Activated T-cell treated with anti-CD3 and anti-CD28 coated beads for 24 hours (primary cell): ENCODE measurements at regions not wholly inside any gene's neighbourhood (a gene's known extent, or its start where the extent isn't known, plus 50 kb on each side); places are given as distances from the start of the nearest gene placed in this dataset.
"Not testable (repeated sequence)": the region's sequence is repeated elsewhere in the genome, so short reads cannot be mapped to it uniquely, and the experiment has no call there.

Experiments
- DNase-seq: peaks from one replicate; pipeline ENCODE4 v3.0.0-alpha.2; 2020; ENCODE audit warnings: low read depth

DNA sequence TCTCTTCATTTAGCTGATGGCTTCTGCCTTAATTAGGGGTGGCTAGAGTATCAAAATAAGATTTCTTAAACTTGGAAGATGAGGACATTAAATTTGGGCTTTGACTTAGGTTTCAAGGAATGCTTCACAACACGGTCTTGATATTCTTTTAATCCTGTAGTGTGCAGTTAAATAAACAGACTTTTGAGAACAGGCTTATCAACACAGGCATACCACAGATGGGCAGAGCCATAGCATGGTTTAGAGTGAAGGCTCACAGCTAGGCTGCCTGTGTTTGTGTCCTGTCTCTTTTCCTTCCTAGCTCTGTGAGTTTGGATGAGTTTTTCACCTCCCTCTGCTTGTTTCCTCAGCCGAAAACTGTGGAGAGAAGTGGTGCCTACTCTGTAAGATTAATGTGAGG, 102.3 kb upstream of the IPO9 start:
- no peak for DNase-seq

DNA sequence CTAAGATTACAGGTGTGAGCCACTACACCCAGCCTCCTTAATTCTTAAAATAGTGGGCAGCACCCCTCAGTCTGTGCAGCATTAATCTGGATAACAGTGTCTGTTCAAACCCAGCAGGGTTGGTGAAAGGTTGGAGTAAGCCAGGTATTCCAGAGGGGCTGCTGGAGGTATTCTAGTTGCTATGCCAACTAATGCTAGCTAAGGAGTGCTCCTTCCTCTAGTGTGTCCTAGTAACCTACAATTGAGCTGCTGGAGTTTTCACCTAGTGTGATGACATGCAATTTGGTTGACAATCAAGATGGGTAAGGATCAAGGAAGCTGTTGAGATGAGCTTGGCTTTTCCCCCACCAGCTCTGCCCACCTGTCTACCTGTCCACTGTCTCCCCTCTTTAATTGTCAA, 100.2 kb upstream of the IPO9 start:
- DNase-seq = no peak

DNA sequence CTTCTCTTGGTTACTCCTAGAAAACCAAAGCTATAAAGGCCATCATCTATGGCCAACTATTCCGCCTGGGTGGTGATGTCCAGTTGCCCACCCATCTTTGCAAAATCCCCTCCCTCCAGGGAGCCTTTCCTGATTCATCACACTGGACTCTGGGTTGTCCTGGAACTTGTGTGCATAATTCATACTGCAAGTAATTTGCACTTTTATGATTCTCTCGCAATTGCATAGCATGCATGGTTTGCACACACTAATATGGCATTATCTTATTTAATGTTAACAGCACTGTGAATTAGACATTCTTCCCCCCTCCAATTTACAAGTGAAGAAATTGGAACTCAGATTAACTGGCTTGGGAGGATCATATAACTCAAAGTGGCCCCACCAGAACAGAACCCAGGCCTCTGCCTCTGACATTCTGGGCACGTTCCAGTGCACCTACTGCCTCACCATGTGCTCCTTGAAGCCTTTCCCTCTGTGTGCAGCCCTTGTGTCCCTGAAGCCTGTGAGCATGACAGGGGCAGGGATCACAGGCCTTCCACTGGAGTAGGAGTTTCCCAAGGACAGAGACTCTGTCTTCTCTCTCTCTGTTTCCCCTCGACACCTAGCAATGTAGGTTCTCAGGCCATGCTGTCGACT, 98.9 kb upstream of the IPO9 start:
- no peak for DNase-seq

DNA sequence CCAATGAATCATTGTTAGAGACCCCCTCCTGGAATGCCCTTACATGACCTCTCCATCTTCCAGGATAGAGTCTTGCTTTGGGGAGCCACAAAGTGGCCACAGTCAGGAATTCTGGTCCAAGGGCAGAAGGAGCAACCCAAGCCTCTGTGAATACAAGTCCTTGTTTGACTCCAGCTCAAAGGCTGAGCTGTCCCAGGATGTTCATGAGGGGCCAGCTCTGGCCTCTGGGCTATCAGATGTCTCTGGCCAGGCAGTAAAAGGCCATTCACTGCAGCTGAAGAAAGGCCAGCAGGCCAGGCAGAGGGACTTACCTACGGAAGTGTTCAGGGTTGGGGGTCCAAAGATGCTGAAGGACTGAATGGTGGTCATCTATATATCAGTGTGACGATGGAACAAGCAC, 98.3 kb upstream of the IPO9 start:
- DNase-seq = no peak

DNA sequence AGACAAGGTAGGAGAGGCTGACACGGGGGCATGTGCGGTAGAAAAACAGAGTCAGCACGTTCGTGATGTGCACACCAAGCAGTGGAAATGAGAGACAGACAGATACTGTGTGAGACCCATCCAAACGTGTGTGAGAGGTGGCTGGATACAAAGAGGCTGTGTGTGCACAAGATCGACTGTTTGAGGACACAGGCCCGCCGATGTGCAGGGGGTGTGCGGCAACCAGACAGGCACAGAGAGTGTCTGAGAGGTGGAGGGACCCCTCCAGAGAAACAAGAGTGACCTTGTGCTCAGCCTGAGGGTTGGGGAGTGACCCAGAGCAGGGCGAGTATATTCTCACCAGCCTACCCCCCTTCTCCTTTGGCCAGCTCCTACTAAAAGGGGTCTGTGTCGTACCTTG, 97.8 kb upstream of the IPO9 start:
- DNase-seq = no peak

DNA sequence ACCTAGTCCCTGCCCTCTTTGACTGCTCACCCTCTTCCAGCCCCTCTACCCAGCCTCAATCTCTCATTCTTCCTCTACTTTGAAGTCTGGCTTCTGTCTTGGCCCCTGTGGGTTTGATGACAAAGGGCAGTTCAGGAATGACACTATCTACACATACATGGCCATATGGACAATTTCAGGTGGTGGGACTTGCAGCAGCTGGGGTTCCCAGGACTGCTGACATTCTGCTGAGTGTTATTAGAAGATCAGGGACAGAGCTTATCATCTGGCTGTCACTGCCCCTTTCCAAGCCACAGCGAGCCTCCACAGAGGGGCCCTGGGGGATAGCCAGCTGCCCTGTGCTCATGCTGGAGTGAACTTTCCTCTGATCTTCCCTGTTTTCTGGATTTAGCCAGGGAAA, 97.4 kb upstream of the IPO9 start:
- DNase-seq = no peak

DNA sequence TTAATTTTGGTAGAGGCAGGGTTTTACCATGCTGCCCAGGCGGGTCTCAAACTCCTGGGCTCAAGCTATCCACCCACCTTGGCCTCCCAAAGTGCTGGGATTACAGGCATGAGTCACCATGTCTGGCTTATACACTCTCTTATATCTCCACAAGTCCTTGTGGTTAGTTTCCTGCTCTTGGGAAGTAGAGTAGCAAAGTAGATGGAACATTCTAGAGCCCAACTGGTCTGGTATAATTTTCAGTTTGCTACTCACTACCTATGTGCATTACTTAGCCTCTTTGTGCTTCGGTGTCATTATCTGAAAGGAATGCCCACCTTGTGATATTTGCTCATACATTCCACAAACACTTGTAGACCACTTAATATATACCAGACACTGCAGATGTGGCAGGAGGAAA, 96.6 kb upstream of the IPO9 start:
- DNase-seq = no peak

DNA sequence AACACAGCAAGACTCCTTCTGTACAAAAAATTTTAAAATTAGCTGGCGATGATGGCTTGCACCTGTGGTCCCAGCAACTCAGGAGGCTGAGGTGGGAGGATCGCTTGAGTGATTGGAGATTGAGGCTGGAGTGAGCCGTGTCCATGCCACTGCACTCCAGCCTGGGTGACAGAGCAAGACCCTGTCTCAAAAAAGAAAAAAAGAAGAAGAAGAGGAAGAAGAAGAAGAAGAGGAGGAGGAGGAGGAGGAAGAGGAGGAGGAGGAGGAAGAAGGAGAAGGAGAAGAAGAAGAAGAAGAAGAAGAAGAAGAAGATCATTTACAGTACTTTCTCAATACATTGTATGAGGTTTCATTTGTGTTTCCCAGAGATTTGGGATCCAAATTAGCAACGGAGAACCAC, 94.7 kb upstream of the IPO9 start:
- not testable (repeated sequence) for DNase-seq

DNA sequence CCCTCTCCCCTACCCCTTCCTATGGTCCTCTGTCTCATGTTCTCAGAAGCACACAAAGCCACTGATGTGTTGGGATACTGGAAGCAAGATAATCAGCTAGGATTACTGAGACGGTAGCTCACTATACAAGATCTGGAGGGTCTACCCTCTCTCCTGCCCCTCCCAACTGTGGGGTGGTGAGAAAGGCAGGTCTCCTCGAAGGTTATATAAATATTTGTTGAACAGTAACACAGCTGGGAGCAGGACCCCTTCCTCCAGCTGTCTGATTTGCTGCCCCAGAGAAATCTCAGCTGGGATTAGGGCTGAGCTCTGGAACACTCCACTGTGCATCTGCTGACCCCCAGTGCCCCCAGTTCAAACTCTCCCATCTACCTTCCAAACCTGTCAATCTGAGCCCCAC, 94.2 kb upstream of the IPO9 start:
- DNase-seq = no peak

DNA sequence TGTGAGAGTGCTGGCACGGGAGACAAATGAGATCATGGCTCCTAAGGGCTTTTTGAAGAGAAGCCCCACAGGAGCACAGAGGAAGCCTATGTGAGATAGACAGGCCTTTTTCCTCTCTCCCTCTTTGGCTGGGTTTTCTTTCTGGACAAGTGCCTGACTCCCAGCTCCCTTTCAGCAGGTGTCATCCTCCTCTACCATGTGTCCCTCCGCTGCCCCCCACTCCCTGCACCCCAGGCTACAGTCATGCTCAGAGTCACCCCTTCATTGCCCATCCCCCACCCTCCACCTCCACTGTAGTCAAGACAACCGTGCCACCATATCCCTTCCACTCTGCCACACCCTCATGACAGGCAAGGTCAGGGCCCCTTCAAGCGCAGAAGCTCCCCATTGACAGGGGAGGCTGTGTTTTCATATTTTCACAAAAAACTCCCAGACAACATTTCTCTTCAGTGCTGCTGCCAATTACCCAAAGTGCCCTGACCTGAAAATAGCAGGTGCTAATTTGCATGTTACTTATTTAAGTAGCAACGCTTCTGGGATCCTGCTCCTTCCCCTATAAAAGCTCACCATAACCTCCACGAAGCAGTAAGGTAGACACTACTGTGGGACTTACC, 92.1 kb upstream of the IPO9 start:
- no peak for DNase-seq

DNA sequence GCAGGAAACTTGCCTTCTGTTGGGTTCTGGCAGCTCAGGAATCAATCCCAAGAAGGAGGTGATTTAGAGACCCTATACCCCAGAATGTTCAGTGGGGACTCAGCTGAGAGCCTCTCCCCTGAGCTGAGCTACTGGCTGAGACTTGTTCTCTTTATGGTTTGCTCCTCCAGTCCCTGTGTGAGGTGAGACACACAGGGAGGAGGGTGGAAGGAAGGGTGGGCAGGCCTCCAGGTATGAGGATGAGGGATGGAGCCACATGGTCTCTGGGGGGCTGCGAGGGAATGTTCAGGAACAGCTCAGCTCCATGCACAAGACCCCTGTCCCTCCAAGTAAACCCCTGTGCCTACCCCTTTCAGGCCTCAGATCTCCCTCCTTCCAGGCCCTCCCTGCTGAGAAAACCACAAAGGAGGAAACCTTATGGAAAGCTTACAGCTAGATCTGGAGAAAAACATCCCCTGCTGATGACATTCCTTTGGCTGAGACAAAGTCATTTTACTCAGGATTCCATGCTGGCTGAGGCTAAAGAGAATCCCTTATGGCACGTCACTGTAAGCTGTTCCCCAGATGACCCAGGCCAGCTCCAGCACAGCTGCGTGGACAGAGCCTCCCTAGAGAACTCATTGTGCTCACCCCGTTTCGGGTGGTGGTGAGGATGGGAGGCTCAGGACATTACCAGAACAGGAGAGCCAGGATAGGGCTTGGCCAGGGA, 91.5 kb upstream of the IPO9 start:
- DNase-seq = no peak

DNA sequence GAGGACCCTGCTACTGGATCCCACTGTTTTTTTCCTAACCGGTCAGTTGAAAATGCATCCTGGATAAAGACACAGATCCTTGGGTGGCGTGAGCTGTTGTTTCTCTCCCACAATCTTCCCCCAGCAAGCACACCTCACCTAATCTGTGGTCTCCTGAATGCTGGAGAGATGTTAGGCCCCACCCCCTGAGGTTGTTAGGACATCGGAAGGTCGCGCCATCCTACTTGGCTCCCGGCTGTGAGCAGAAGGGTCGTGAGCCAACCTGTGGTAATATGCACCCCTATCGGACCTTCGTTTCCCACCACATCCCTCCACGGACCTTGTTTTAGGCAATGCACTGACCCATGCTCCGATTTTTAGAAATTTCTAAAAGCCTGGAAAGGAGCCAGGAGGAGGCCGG, 89.9 kb upstream of the IPO9 start:
- no peak for DNase-seq

DNA sequence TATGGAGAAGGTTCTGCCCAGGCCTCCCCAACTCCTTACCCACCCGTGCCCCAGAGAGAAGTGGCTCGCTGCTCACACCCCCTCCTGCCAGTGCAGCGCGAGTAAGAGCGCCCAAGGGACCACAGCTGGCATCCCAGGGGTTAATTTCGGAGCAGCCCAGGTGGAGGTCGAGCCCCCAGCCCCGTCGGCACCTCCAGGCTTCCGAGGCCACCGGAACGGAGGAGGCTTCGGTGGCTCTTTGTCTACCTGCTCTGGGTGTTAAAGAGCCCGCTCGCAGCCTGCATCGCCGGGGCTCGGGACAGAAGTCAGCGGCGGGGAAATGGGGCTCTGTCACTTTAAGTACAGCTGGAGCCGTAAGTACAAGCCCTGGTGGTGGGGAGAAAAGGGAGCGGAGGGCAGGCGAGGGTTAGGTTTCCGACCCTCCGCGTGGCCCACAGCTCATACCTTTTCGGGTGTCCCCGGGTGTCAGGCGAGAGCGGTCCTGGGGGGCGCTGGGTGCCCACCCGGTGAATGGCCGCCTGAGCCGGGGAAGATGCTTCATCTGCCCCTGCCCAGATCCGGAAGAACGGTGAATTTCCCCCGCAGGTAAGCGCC, 89.4 kb upstream of the IPO9 start:
- DNase-seq = peak; percentile 42

DNA sequence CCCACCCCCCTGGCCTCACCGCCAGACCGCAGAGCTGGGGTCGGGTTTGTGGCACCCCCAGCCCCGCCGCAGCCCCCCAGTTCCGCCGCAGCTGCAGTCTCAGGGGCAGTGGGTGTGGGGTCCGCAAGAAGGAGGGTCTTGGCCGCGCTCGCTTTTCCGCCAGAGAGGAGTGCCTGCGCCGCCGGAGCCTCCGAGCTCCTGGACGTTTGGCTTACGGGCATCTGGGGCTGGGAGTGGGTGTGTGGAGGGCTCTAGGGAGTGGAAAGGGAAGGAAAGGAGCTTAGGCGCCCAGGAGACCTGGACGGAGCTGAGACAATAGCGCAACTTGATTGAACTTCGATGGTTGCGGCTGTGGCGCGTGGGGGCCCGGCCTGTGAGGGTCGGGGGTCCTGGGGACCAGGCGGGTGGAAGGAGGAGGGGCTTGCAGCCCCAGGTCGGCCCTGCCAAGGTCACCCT, 88.8 kb upstream of the IPO9 start:
- no peak for DNase-seq

DNA sequence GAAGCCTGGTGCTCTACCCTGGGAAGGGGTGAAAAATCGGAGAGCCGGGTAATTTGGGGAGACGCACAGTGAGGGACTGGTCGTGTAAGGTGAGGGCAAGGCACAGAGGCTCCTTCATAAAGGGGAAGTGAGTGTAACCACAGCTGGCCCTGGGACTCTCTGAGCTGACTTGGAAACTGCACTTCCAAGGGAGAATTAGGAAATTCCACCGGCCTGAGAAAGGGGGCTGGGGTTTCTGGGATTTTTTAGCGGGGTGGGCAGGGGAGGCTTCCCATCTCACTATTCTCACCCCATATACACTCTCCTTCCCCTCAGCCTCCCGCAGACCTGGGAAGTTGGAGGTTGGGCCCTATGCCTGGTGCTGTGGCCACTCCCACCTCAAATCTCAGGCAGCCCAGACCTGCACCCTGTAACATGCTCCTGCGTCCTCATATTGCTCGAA, 88.3 kb upstream of the IPO9 start:
- no peak for DNase-seq

DNA sequence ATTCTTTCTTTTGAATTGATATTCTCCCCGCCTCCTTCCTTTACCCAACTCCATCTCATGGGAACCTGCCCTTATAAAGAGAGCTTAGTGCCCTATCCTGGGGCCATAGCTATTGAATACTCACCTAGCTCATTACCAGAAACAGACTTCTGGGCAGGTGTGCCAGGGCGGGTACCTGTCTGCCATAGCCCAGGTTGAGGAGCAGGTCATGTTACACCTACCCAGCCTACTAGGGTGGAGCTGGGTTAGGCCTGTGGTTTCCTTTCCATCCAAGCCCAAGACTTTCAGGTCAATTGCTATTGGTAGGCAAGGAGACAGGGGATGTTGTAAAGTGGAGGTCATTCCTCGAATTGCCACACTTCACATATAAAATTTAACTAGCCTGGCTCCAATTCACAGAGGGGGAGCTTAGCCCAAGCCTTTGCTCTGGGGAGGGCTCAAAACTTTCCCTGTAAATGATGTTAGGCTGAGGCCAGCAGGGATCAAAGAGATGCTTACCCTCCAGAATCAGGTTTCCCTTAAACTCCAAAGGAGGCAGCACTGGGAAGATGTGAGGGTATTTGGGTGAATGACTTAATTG, 87.1 kb upstream of the IPO9 start:
- no peak for DNase-seq

DNA sequence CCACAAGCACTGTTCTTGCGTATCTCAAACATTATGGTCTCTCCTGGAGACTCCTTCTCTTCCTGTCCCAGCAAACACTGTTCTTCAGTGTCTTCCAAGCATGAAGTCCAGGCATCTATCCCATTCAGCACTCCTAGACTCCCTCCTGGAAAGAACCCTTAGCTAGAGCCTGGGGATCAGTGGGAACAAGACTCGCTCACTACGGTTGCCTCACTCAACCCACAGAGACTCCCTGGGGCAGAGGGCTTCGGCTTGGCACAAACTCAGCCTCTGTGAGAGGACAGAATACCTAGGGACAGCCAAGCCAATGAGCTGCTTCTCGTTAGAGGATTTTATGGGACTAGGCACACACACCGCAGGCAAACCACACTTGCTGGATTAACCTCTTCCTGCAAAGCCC, 86.5 kb upstream of the IPO9 start:
- DNase-seq = no peak

DNA sequence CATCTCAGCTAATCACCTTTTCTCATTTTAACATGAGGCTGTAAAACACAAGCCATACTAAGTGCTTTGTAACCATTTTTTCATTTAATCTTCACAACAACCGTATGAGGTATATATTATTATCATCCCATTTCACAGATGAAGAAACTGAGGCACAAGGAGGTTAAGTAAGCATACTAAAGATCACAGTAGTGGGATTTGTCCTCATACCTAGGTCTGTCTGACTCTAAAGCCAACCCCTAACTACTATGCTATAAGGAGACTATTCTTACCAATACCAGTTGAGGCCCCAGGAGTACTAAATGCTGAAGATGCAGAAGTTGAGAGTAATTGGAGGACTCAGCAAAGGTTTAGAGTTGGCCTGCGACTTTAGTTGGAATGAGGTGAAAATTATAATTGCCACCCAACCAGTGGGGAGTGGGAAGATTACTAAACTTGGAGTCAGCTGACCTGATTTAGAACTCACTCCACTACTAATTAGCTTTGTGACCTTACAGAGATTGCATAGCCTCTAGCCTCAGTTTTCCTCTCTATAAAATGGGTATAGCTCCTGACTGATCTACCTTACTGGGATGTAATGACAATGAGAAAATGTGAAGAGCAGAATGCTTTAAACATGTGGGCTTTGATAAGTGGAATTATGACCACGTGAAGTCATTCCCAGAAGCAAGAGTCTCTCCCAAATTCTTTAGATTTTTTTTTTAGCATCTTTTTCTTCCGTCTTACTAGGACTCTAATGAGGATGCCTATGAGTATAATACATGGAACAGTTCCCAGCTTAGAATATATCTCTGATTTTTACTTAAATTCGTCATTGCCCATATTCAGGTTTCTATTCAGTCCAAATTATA, 85.8 kb upstream of the IPO9 start:
- DNase-seq = no peak

DNA sequence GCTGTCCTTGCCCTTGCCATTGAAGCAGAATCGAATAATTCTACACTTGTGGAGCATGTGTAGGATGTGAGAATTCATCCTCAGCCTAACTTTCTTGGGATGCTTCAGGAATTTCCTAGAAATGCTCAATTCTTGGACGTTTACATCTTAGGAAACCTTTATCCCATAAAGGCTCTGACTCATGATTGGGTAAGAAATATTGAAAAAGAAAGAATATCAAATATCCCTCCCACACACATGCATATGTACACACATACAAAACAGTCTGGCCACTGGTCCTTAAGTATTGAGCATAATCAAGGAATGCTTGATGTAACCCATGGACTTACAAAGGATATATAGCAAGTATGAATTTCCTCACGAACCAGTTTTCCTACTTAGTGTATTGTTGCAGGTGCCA, 83.9 kb upstream of the IPO9 start:
- no peak for DNase-seq

DNA sequence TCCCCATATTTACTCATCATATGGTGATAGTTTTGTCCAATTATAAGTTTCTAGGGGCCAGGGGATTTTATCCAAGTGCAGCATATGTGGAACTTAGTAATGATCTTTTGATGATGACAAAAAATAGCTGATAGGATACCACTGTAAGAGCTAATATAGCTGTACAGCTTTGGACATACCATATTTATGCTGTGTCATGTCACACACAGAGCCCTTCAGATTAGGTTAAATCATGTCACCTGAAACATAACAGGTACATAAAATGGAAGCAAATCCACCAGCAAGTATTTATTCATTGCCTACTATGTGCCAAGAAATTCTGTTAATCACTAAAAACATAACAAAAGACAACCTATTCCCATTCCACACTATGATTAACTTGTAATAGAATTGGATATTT, 82.8 kb upstream of the IPO9 start:
- no peak for DNase-seq

DNA sequence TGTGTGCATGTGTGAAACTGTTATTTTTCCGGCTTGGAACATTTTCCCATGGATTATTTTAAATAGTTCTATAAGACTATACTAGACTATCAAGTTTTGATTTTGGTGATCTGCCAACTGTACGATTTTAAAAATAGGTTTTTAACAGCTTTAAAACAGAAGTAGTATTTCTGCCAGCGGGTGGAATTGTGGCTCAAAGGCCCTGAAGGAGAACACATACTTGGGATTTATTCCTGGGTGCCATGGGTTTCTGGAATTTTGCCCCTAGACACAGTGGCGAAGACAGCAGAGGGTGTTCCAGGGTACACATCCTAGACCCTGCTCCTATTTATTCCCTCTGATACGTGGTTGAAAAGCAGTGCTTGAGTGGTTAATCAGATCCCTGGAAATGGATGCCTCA, 81.7 kb upstream of the IPO9 start:
- no peak for DNase-seq

DNA sequence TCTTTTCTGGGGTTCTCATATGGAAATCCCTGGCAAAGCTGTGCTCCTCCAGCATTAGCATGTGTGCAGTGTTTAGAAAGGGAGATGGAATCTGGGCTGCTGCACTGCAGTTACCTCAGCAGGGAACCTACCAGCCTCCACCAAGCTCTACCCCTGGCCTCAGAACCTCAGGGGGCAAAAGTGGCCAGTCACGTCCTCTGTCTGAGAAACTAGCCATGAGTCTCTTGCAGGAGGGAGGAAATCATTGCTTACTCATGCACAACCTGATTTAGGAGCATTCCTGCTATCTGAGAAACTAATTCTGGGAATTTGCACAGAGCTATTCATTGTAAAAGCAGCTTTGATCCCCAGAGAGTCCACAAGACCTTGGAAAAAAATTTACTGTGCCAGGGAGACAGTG, 80.6 kb upstream of the IPO9 start:
- DNase-seq = no peak
